ENCODE measurements at regions not wholly inside any gene's neighbourhood (a gene's known extent, or its start where the extent isn't known, plus 50 kb on each side); places are given as distances from the start of the nearest gene placed in this dataset.

DNA sequence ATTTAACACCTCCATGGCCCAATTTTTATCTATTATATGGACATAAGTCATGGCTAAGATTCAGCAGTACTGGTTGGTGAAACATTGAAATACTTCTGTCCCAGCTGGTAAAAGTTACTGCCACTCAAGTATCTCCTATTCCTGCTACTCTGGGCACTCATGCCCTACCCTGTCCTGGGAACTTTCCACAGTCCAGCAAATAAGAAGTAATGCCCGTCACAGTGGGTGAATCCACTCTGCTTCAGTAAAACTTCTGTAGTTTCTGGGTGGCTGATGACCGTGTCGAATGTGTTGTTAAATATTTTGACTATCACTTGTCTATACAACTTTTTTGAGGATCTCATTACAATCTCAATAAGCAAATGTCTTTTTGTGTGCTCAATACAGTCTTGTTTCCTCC lies 209.3 kb upstream of the IGF1 start (continued):
- TF ChIP-seq KDM5A (IDR thresholded peaks at IDR 0.05; ENCODE audit: low read length) (no peak), CBX8 (IDR thresholded peaks at IDR 0.05; ENCODE audit: borderline replicate concordance, low read depth, low read length) (no peak), TBP (IDR thresholded peaks at IDR 0.05; ENCODE audit: low read depth, low read length) (no peak)

Measured in H1 (cell line).